GM18951 (cell line): ENCODE measurements at regions not wholly inside any gene's neighbourhood (a gene's known extent, or its start where the extent isn't known, plus 50 kb on each side); places are given as distances from the start of the nearest gene placed in this dataset.

Source experiments
- POLR2A ChIP-seq: IDR thresholded peaks from 4 replicates; pipeline ENCODE4 v1.6.1; 2011; ENCODE audit warnings: mild to moderate bottlenecking; ENCODE audit not compliant: insufficient read length, insufficient read depth; ENCODE audit errors: extremely low read depth
- in situ Hi-C: fragments of 300-500 bp; cut with MboI; formaldehyde crosslinking; loops from one replicate; pipeline ENCODE4 v1.12.0; 2022; ENCODE audit warnings: low sequenced_read_pairs, mixed read lengths, inconsistent platforms; ENCODE audit not compliant: unreplicated experiment

GRCh38 chr22:48692734-48693376 is 1134.8 kb downstream of the BRD1 start:
- in situ Hi-C loops = no loop called here
- TF ChIP-seq POLR2A = no peak

GRCh38 chr22:48691431-48691851 is 1136.2 kb downstream of the BRD1 start:
- TF ChIP-seq POLR2A = no peak
- in situ Hi-C loops = no loop called here

- in situ Hi-C loops = no loop called here
- no peak for TF ChIP-seq POLR2A
Observed at GRCh38 chr22:48690583-48691317, 1136.9 kb downstream of the BRD1 start.

- no peak for TF ChIP-seq POLR2A
- in situ Hi-C loops = no loop called here
Observed at GRCh38 chr22:48689206-48689605, 1138.5 kb downstream of the BRD1 start.

GRCh38 chr22:48688366-48688765 is 1139.3 kb downstream of the BRD1 start:
- in situ Hi-C loops = no loop called here
- TF ChIP-seq POLR2A = no peak

GRCh38 chr22:48687606-48688005 is 1140.1 kb downstream of the BRD1 start:
- in situ Hi-C loops = no loop called here

GRCh38 chr22:48686694-48687302 is 1140.9 kb downstream of the BRD1 start:
- in situ Hi-C loops = no loop called here
- no peak for TF ChIP-seq POLR2A

More at GRCh38 chr22:48687606-48688005, 1140.1 kb downstream of the BRD1 start:
- no peak for TF ChIP-seq POLR2A

- no peak for TF ChIP-seq POLR2A
- in situ Hi-C loops = no loop called here
Observed at GRCh38 chr22:48685767-48686166, 1141.9 kb downstream of the BRD1 start.

- TF ChIP-seq POLR2A = no peak
- in situ Hi-C loops = no loop called here
Observed at GRCh38 chr22:48683640-48684039, 1144.0 kb downstream of the BRD1 start.

GRCh38 chr22:48682504-48682903 is 1145.2 kb downstream of the BRD1 start:
- no peak for TF ChIP-seq POLR2A

GRCh38 chr22:48680601-48681000 is 1147.1 kb downstream of the BRD1 start:
- in situ Hi-C loops = no loop called here
- TF ChIP-seq POLR2A = no peak

More at GRCh38 chr22:48682504-48682903, 1145.2 kb downstream of the BRD1 start:
- in situ Hi-C loops = no loop called here

GRCh38 chr22:48679656-48680555 is 1147.8 kb downstream of the BRD1 start:
- in situ Hi-C loops = no loop called here
- TF ChIP-seq POLR2A = no peak
